ENCODE measurements at regions not wholly inside any gene's neighbourhood (a gene's known extent, or its start where the extent isn't known, plus 50 kb on each side); places are given as distances from the start of the nearest gene placed in this dataset.

GRCh38 chr3:27535809-27536392, 51.7 kb upstream of the SLC4A7 start:
- POLR2A ChIA-PET, result interaction anchor here (1.5 kb wide), 1 partner anchor 51 kb away, joined by 6 read pairs; the partner anchor contains the start of gene SLC4A7
- Mint-ChIP-seq H3K4me3 (no peak overlapping the region), H3K4me1 (peaks cover 68% of the 10 kb centered on the region), H3K9me3 (no peaks in the 10 kb centered on the region), H3K36me3 (no peaks in the 10 kb centered on the region), H3K27ac (peak overlapping the region; percentile 39; the same call in 1 of the 2 replicates), H3K27me3 (ENCODE audit: low read depth) (no peaks in the 10 kb centered on the region)
- DNase-seq (ENCODE audit: low spot score), result no peak
- CTCF ChIA-PET, result interaction anchor here (0.6 kb wide), 1 partner anchor 27 kb away, joined by 3 read pairs; no protein-coding TSS in a partner anchor
- no peak for ATAC-seq
- TF ChIP-seq FOXJ3 (CRISPR knock-in tag; IDR thresholded peaks at IDR 0.05; ENCODE audit: borderline replicate concordance) (no peak), ZNF121 (CRISPR knock-in tag; IDR thresholded peaks at IDR 0.05) (peak; percentile 90), MAX (CRISPR knock-in tag; IDR thresholded peaks at IDR 0.05) (no peak), KAT7 (CRISPR knock-in tag; IDR thresholded peaks at IDR 0.05; ENCODE audit: borderline replicate concordance) (no peak), TP53 (CRISPR knock-in tag; IDR thresholded peaks at IDR 0.05) (no peak)

GRCh38 chr3:27533718-27534573, 49.8 kb upstream of the SLC4A7 start:
- Mint-ChIP-seq H3K9me3 (no peaks in the 10 kb centered on the region), H3K27ac (peak overlapping the region; percentile 99), H3K4me1 (peaks cover 66% of the 10 kb centered on the region), H3K4me3 (peak overlapping the region; percentile 55), H3K27me3 (ENCODE audit: low read depth) (peaks cover 3% of the 10 kb centered on the region), H3K36me3 (no peaks in the 10 kb centered on the region)
- DNase-seq (ENCODE audit: low spot score) (peak; percentile 77), ATAC-seq (peak; percentile 92)
- ChIA-PET CTCF (interaction anchor here (0.9 to 2.1 kb wide), 6 partner anchors 11 to 178 kb away, joined by 3 to 7 read pairs (median 3); partner anchors contain the start of gene NEK10), POLR2A (interaction anchor here (0.5 to 2.2 kb wide), 4 partner anchors 50 to 103 kb away, joined by 4 to 15 read pairs (median 7); partner anchors contain the start of gene SLC4A7)
- peak; percentile 32; the same call in 1 of the 2 replicates for TF ChIP-seq GABPB1 (CRISPR knock-in tag; IDR thresholded peaks at IDR 0.05)
- TF ChIP-seq, protein P1, sequence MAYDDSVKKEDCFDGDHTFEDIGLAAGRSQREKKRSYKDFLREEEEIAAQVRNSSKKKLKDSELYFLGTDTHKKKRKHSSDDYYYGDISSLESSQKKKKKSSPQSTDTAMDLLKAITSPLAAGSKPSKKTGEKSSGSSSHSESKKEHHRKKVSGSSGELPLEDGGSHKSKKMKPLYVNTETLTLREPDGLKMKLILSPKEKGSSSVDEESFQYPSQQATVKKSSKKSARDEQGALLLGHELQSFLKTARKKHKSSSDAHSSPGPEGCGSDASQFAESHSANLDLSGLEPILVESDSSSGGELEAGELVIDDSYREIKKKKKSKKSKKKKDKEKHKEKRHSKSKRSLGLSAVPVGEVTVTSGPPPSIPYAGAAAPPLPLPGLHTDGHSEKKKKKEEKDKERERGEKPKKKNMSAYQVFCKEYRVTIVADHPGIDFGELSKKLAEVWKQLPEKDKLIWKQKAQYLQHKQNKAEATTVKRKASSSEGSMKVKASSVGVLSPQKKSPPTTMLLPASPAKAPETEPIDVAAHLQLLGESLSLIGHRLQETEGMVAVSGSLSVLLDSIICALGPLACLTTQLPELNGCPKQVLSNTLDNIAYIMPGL (CRISPR knock-in tag; IDR thresholded peaks at IDR 0.05), result no peak
- TF ChIP-seq TEAD1 (CRISPR knock-in tag; IDR thresholded peaks at IDR 0.05), result peak; percentile 90; the same call in 1 of the 2 replicates
- peak; percentile 54 for TF ChIP-seq SP1 (CRISPR knock-in tag; conservative IDR thresholded peaks at IDR 0.05)
- peak; percentile 67; the same call in 1 of the 2 replicates for TF ChIP-seq ZNF423 (CRISPR knock-in tag; IDR thresholded peaks at IDR 0.05)
- TF ChIP-seq ELF4 (CRISPR knock-in tag; IDR thresholded peaks at IDR 0.05; ENCODE audit: low read depth), result no peak
- 0 out of 2 replicates have a peak, but pooled peaks have one; percentile 22 for TF ChIP-seq ZNF281 (CRISPR knock-in tag; IDR thresholded peaks at IDR 0.05)

Data from WTC11 (cell line).